HepG2 (cell line): ENCODE measurements at regions not wholly inside any gene's neighbourhood (a gene's known extent, or its start where the extent isn't known, plus 50 kb on each side); places are given as distances from the start of the nearest gene placed in this dataset.

Experiments used
- ATAC-seq: fragments of 200-7000 bp; cut with Tn5 transposase; 3 replicates; pipeline ENCODE4 v1.9.1; 2020; ENCODE audit warnings: mild to moderate bottlenecking, moderate library complexity
- BruUV-seq: library from RNA; stranded (reverse); fragments of 400-500 nt; replicated peaks from 2 replicates; lab custom pipeline; 2021; lab: Mats Ljungman, UMichigan
- CTCF ChIA-PET: fragments of 300-600 bp; formaldehyde crosslinking; extraction: SDS; loops from one replicate; lab custom pipeline; 2021; ENCODE audit warnings: low total read pairs, inconsistent platforms, low intra/inter-chr PET ratio; lab: Yijun Ruan, JAX
- POLR2A ChIA-PET: fragments of 350-600 bp; sonication (Branson Sonifier 250); formaldehyde crosslinking; loops from one replicate; lab custom pipeline; 2020; ENCODE audit warnings: antibody characterized with exemption, inconsistent platforms; lab: Yijun Ruan, JAX
- DNase-seq: peaks from one replicate; pipeline ENCODE4 v3.0.0-alpha.2; 2015; ENCODE audit warnings: low spot score
- FAIRE-seq: peaks from 3 replicates; lab custom pipeline; 2011; peaks lifted over from hg19 to GRCh38; lab: Jason Lieb, UNC
- H2AFZ ChIP-seq: one replicate; pipeline ENCODE4 v1.6.1; 2011; ENCODE audit warnings: low read length, inconsistent platforms
- H3K27ac ChIP-seq: fragments of 300-600 bp; 3 replicates; pipeline ENCODE4 v1.8.0; 2011; ENCODE audit warnings: mixed run types, mild to moderate bottlenecking, mixed read lengths, low read length, inconsistent platforms; ENCODE audit not compliant: insufficient read depth; ENCODE audit errors: extremely low read length
- H3K27me3 ChIP-seq, 2 experiments: fragments of 200-600 bp in 1 of 2; 2 replicates in 1 of 2; 3 replicates in 1 of 2; pipeline versions ENCODE4 v1.6.0 to v1.8.0; 2011; ENCODE audit warnings: low read length in 2 of 2, mild to moderate bottlenecking in 2 of 2, moderate library complexity in 2 of 2, inconsistent platforms in 1 of 2; ENCODE audit not compliant: insufficient read depth in 2 of 2, control insufficient read depth in 1 of 2
- H3K36me3 ChIP-seq, 2 experiments: fragments of 200-600 bp in 1 of 2; replicated peaks in 1 of 2; 2 replicates in 1 of 2; 3 replicates in 1 of 2; pipeline versions ENCODE4 v1.5.1 to v1.8.0; 2011; ENCODE audit warnings: low read length in 2 of 2, inconsistent platforms in 1 of 2; ENCODE audit not compliant: insufficient read depth in 2 of 2, control insufficient read depth in 1 of 2
- H3K4me1 ChIP-seq: 2 replicates; pipeline ENCODE4 v1.5.1; 2012; ENCODE audit warnings: low read length, inconsistent platforms; ENCODE audit not compliant: insufficient read depth
- H3K4me2 ChIP-seq: 2 replicates; pipeline ENCODE4 v1.6.0; 2011; ENCODE audit warnings: low read depth, low read length, inconsistent platforms
- H3K4me3 ChIP-seq, 3 experiments: fragments of 200-600 bp in 1 of 3; sonication (generic), shearing (Covaris generic) in 1 of 3; replicated peaks in 1 of 3; 2 replicates each; pipeline ENCODE4 v1.5.1; 2011 to 2016; ENCODE audit warnings: low read length in 3 of 3, inconsistent platforms in 2 of 3, low read depth in 2 of 3, mild to moderate bottlenecking in 2 of 3, control low read depth in 1 of 3, mixed read lengths in 1 of 3; ENCODE audit not compliant: insufficient read depth in 1 of 3
- H3K79me2 ChIP-seq: one replicate; pipeline ENCODE4 v1.6.1; 2011; ENCODE audit warnings: low read length, inconsistent platforms; ENCODE audit not compliant: insufficient read depth
- H3K9ac ChIP-seq: 2 replicates; pipeline ENCODE4 v1.6.0; 2011; ENCODE audit warnings: mild to moderate bottlenecking, low read depth, low read length, inconsistent platforms; ENCODE audit not compliant: insufficient read depth
- H3K9me3 ChIP-seq: 2 replicates; pipeline ENCODE4 v1.5.1; 2012; ENCODE audit warnings: mild to moderate bottlenecking, low read length
- H4K20me1 ChIP-seq: 2 replicates; pipeline ENCODE4 v1.6.0; 2011; ENCODE audit warnings: inconsistent platforms, mild to moderate bottlenecking, low read length, moderate library complexity; ENCODE audit not compliant: insufficient read depth
- CBX2 ChIP-seq, 2 experiments: fragments of 200-600 bp in 1 of 2; sonication (generic); formaldehyde crosslinking in 1 of 2; IDR thresholded peaks; 2 replicates each; pipeline versions ENCODE4 v1.7.0 to v1.8.1; 2018 to 2022; ENCODE audit warnings: low read depth in 2 of 2, low read length in 1 of 2, mild to moderate bottlenecking in 1 of 2, missing genetic modification reagents in 1 of 2
- CCDC6 ChIP-seq: sonication (generic); formaldehyde crosslinking; IDR thresholded peaks from 2 replicates; pipeline ENCODE4 v1.8.1; 2022; ENCODE audit warnings: mild to moderate bottlenecking, missing genetic modification reagents, moderate library complexity
- EP300 ChIP-seq, 3 experiments: sonication (generic) in 1 of 3; formaldehyde crosslinking in 1 of 3; IDR thresholded peaks; 2 replicates each; pipeline versions ENCODE4 v1.5.1 to v1.6.1; 2011 to 2020; ENCODE audit warnings: low read depth in 2 of 3, low read length in 2 of 3, borderline replicate concordance in 1 of 3, improper control_type of control experiment in 1 of 3, mild to moderate bottlenecking in 1 of 3, missing genetic modification reagents in 1 of 3, moderate library complexity in 1 of 3
- ZBTB20 ChIP-seq: sonication (generic); formaldehyde crosslinking; IDR thresholded peaks from 2 replicates; pipeline ENCODE4 v1.8.1; 2023; ENCODE audit warnings: missing genetic modification reagents, low read depth, mild to moderate bottlenecking, borderline replicate concordance
- ZNF354B ChIP-seq: sonication (generic); formaldehyde crosslinking; IDR thresholded peaks from 2 replicates; pipeline ENCODE4 v1.8.0; 2022; ENCODE audit warnings: mild to moderate bottlenecking, missing genetic modification reagents
- ZNF557 ChIP-seq: sonication (generic); formaldehyde crosslinking; IDR thresholded peaks from 2 replicates; pipeline ENCODE4 v1.4.0; 2020; ENCODE audit warnings: missing genetic modification reagents
- ZNF615 ChIP-seq: sonication (generic); formaldehyde crosslinking; IDR thresholded peaks from 2 replicates; pipeline ENCODE4 v1.5.0; 2020; ENCODE audit warnings: mild to moderate bottlenecking, missing genetic modification reagents, borderline replicate concordance
- WGBS: methylation state at CpG from one replicate; pipeline ENCODE4 v1.1.6; 2017; ENCODE audit warnings: low lambda C conversion rate; 5-methylcytosine and 5-hydroxymethylcytosine counted together
- in situ Hi-C: cut with HindIII; loops from 2 replicates; pipeline ENCODE4 v1.10.0; 2017; ENCODE audit warnings: low pct_unique_long_range_greater_than_20kb; ENCODE audit not compliant: extremely low pct_ligation_motif_present
- intact Hi-C: fragments of 100-400 bp; cut with micrococcal nuclease; formaldehyde crosslinking; loops from one replicate; pipeline ENCODE4 v1.10.0; 2022; ENCODE audit not compliant: unreplicated experiment
- TF ChIP-seq, protein P1 (sequence below): sonication (generic); formaldehyde crosslinking; IDR thresholded peaks from 2 replicates; pipeline ENCODE4 v1.8.1; 2023; ENCODE audit warnings: missing genetic modification reagents, inconsistent platforms, borderline replicate concordance
- TF ChIP-seq, protein P2 (sequence below): IDR thresholded peaks from 2 replicates; pipeline ENCODE4 v1.6.1; 2016; ENCODE audit warnings: low read depth

DNA sequence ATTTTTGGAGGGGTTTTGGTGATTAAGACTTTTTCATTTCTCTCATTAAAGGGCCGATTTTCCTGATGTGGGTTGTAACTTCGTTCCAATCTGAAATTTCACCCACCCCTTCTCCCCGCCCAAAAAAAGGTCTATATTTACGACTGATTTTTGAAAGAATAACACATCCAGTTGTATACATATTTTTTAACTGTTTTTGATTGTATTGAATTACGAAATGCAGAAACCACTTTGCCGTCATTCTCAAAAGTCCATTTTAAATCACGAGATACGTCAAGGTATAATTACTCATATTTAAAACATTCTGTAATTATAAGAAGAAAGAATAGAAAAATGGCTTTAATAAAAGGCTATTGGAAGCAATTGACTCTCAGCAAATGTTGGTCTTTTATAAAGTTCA, 520.7 kb downstream of the MED13L start:
- intact Hi-C loops (no loop called here), in situ Hi-C loops (loop anchor here (10.0 kb wide), 1 partner anchor 1132 kb away; no protein-coding TSS in a partner anchor)
- WGBS: 28% methylated on average over 8 of the region's 8 CpGs
- H3K4me1 ChIP-seq: peaks cover 8% of the 10 kb centered on the region; the same call in 1 of the 2 replicates
- no peak overlapping the region for H3K4me3 ChIP-seq
- no peaks in the 10 kb centered on the region for H3K36me3 ChIP-seq
- POLR2A ChIA-PET: no interaction called here
- H3K27ac ChIP-seq: no peak overlapping the region
- H2AFZ ChIP-seq: no peak overlapping the region
- BruUV-seq: no TSS peak
- no peaks in the 10 kb centered on the region for H4K20me1 ChIP-seq
- ATAC-seq (no peak), DNase-seq (no peak), FAIRE-seq (no peak)
- TF ChIP-seq CCDC6 (CRISPR knock-in tag) (no peak), ZNF557 (CRISPR knock-in tag) (no peak), ZNF354B (no peak), ZBTB20 (CRISPR knock-in tag) (no peak), CBX2 (IDR thresholded peaks at IDR 0.05; ENCODE audit: low read depth, low read length) (peak; percentile 90), CBX2 (CRISPR knock-in tag; IDR thresholded peaks at IDR 0.05; ENCODE audit: low read depth) (no peak), EP300 (IDR thresholded peaks at IDR 0.05; ENCODE audit: low read depth in 2 of 2, low read length in 2 of 2) (no peak), EP300 (CRISPR knock-in tag; IDR thresholded peaks at IDR 0.05; ENCODE audit: borderline replicate concordance) (no peak), ZNF615 (CRISPR knock-in tag) (no peak)
- TF ChIP-seq, protein P1, sequence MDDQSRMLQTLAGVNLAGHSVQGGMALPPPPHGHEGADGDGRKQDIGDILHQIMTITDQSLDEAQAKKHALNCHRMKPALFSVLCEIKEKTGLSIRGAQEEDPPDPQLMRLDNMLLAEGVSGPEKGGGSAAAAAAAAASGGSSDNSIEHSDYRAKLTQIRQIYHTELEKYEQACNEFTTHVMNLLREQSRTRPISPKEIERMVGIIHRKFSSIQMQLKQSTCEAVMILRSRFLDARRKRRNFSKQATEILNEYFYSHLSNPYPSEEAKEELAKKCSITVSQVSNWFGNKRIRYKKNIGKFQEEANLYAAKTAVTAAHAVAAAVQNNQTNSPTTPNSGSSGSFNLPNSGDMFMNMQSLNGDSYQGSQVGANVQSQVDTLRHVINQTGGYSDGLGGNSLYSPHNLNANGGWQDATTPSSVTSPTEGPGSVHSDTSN (CRISPR knock-in tag): no peak
- TF ChIP-seq, protein P2, sequence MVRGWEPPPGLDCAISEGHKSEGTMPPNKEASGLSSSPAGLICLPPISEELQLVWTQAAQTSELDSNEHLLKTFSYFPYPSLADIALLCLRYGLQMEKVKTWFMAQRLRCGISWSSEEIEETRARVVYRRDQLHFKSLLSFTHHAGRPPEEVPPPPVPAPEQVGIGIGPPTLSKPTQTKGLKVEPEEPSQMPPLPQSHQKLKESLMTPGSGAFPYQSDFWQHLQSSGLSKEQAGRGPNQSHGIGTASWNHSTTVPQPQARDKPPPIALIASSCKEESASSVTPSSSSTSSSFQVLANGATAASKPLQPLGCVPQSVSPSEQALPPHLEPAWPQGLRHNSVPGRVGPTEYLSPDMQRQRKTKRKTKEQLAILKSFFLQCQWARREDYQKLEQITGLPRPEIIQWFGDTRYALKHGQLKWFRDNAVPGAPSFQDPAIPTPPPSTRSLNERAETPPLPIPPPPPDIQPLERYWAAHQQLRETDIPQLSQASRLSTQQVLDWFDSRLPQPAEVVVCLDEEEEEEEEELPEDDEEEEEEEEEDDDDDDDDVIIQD (CRISPR knock-in tag): no peak
- H3K9ac ChIP-seq: no peak overlapping the region
- no peaks in the 10 kb centered on the region for H3K79me2 ChIP-seq
- peaks cover 0 to 16% of the 10 kb centered on the region in 2 experiments; a peak in 4 of 5 replicates for H3K27me3 ChIP-seq
- CTCF ChIA-PET: no interaction called here
- H3K9me3 ChIP-seq: no peaks in the 10 kb centered on the region
- H3K4me2 ChIP-seq: no peak overlapping the region
